ENCODE measurements at regions not wholly inside any gene's neighbourhood (a gene's known extent, or its start where the extent isn't known, plus 50 kb on each side); places are given as distances from the start of the nearest gene placed in this dataset.

DNA sequence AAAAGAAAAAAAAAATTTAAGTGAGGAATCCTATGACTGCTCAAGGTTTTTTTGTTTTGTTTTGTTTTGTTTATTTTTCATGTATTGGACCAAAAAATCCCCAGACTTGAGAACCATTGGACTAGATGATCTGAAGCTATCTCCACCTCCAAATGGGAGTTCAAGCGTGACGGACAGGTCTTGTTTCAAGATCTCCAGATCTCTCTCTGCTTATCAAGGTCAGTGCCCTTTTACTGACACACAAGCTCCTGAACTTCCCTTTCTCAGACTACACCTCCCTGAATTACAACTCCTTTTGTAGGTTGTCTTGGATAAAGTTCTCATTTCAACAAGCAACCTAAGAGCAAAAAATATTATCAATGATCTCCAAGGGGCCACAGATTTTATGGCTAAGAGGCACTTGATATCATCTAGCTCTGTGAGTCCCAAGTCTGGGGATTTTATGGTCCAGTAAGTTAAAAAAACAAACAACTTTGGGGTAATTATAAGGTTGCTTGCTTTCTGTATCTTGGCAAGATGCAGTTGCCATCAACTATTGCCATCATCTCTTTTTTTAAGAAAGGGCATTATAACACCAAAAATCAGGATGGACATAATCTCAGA lies 396.0 kb upstream of the ATP5MC3 start:
- ATAC-seq: no peak
- TF ChIP-seq ISL1 (CRISPR knock-in tag; IDR thresholded peaks at IDR 0.05): no peak
- TF ChIP-seq, protein P1, sequence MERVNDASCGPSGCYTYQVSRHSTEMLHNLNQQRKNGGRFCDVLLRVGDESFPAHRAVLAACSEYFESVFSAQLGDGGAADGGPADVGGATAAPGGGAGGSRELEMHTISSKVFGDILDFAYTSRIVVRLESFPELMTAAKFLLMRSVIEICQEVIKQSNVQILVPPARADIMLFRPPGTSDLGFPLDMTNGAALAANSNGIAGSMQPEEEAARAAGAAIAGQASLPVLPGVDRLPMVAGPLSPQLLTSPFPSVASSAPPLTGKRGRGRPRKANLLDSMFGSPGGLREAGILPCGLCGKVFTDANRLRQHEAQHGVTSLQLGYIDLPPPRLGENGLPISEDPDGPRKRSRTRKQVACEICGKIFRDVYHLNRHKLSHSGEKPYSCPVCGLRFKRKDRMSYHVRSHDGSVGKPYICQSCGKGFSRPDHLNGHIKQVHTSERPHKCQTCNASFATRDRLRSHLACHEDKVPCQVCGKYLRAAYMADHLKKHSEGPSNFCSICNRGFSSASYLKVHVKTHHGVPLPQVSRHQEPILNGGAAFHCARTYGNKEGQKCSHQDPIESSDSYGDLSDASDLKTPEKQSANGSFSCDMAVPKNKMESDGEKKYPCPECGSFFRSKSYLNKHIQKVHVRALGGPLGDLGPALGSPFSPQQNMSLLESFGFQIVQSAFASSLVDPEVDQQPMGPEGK (CRISPR knock-in tag; IDR thresholded peaks at IDR 0.05; ENCODE audit: borderline replicate concordance): no peak
- TF ChIP-seq GLIS3 (CRISPR knock-in tag; IDR thresholded peaks at IDR 0.05): no peak
- TF ChIP-seq RARB (CRISPR knock-in tag; IDR thresholded peaks at IDR 0.05): no peak
- TF ChIP-seq, protein P2, sequence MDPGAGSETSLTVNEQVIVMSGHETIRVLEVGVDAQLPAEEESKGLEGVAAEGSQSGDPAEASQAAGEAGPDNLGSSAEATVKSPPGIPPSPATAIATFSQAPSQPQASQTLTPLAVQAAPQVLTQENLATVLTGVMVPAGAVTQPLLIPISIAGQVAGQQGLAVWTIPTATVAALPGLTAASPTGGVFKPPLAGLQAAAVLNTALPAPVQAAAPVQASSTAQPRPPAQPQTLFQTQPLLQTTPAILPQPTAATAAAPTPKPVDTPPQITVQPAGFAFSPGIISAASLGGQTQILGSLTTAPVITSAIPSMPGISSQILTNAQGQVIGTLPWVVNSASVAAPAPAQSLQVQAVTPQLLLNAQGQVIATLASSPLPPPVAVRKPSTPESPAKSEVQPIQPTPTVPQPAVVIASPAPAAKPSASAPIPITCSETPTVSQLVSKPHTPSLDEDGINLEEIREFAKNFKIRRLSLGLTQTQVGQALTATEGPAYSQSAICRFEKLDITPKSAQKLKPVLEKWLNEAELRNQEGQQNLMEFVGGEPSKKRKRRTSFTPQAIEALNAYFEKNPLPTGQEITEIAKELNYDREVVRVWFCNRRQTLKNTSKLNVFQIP (CRISPR knock-in tag; IDR thresholded peaks at IDR 0.05; ENCODE audit: borderline replicate concordance, low read depth): no peak

DNA sequence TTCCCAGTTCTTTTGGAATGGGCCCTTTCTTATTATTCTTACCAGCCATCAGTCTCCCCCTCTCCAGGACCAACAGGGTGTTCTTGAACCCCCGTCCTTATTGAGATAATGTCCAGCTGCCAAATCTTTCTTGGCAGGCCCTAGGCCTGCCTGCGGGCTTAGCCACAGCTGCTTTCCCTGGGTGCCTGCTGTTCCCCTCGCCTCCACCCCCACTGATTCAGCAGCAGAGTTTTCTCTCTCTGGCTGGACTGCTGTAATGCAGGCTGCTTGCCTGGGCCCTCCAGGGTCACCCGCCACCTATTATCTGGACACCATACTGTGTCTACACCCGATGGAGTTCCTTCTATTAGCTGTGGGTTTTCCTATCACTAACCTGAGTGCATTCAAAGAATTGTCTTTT lies 395.4 kb upstream of the ATP5MC3 start:
- ATAC-seq: no peak
- TF ChIP-seq PPARA (CRISPR knock-in tag; IDR thresholded peaks at IDR 0.05; ENCODE audit: borderline replicate concordance) (no peak), RARB (CRISPR knock-in tag; IDR thresholded peaks at IDR 0.05) (no peak), GLIS3 (CRISPR knock-in tag; IDR thresholded peaks at IDR 0.05) (no peak), CSDC2 (CRISPR knock-in tag; IDR thresholded peaks at IDR 0.05) (no peak), ZNF8 (CRISPR knock-in tag; IDR thresholded peaks at IDR 0.05) (no peak)

DNA sequence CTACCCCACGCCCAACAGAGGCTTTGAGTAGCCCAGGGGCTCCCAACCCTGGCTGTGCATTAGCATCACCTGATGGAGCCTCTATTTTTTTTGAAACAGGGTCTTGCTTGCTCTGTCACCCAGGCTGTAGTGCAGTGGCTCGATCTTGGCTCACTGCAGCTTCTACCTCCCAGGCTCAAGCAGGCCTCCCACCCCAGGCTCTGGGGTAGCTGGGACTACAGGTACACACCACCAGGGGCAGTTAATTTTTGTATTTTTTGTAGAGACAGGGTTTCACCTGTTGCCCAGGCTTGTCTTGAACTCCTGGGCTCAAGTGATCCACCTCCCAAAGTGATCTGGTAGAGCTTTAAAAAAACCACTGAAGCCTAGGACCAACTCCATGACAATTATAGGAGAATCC lies 394.8 kb upstream of the ATP5MC3 start:
- no peak for ATAC-seq
- TF ChIP-seq PPARA (CRISPR knock-in tag; IDR thresholded peaks at IDR 0.05; ENCODE audit: borderline replicate concordance) (no peak), GLIS3 (CRISPR knock-in tag; IDR thresholded peaks at IDR 0.05) (no peak), ZFP30 (CRISPR knock-in tag; IDR thresholded peaks at IDR 0.05) (no peak), ZC3H10 (CRISPR knock-in tag; IDR thresholded peaks at IDR 0.05) (no peak), RARB (CRISPR knock-in tag; IDR thresholded peaks at IDR 0.05) (no peak), ZFP3 (CRISPR knock-in tag; IDR thresholded peaks at IDR 0.05) (no peak), ZNF8 (CRISPR knock-in tag; IDR thresholded peaks at IDR 0.05) (no peak), CSDC2 (CRISPR knock-in tag; IDR thresholded peaks at IDR 0.05) (no peak), ARNTL (CRISPR knock-in tag; IDR thresholded peaks at IDR 0.05; ENCODE audit: borderline replicate concordance, low read depth) (no peak), BACH2 (CRISPR knock-in tag; IDR thresholded peaks at IDR 0.05; ENCODE audit: borderline replicate concordance) (no peak), ZNF565 (CRISPR knock-in tag; conservative IDR thresholded peaks at IDR 0.05; ENCODE audit: low read depth) (no peak), ESRRG (CRISPR knock-in tag; IDR thresholded peaks at IDR 0.05) (no peak)
- TF ChIP-seq, protein P3, sequence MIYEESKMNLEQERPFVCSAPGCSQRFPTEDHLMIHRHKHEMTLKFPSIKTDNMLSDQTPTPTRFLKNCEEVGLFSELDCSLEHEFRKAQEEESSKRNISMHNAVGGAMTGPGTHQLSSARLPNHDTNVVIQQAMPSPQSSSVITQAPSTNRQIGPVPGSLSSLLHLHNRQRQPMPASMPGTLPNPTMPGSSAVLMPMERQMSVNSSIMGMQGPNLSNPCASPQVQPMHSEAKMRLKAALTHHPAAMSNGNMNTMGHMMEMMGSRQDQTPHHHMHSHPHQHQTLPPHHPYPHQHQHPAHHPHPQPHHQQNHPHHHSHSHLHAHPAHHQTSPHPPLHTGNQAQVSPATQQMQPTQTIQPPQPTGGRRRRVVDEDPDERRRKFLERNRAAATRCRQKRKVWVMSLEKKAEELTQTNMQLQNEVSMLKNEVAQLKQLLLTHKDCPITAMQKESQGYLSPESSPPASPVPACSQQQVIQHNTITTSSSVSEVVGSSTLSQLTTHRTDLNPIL (CRISPR knock-in tag; IDR thresholded peaks at IDR 0.05; ENCODE audit: low read depth): no peak
- TF ChIP-seq, protein P2 (CRISPR knock-in tag; IDR thresholded peaks at IDR 0.05; ENCODE audit: borderline replicate concordance, low read depth): no peak
- TF ChIP-seq, protein P4, sequence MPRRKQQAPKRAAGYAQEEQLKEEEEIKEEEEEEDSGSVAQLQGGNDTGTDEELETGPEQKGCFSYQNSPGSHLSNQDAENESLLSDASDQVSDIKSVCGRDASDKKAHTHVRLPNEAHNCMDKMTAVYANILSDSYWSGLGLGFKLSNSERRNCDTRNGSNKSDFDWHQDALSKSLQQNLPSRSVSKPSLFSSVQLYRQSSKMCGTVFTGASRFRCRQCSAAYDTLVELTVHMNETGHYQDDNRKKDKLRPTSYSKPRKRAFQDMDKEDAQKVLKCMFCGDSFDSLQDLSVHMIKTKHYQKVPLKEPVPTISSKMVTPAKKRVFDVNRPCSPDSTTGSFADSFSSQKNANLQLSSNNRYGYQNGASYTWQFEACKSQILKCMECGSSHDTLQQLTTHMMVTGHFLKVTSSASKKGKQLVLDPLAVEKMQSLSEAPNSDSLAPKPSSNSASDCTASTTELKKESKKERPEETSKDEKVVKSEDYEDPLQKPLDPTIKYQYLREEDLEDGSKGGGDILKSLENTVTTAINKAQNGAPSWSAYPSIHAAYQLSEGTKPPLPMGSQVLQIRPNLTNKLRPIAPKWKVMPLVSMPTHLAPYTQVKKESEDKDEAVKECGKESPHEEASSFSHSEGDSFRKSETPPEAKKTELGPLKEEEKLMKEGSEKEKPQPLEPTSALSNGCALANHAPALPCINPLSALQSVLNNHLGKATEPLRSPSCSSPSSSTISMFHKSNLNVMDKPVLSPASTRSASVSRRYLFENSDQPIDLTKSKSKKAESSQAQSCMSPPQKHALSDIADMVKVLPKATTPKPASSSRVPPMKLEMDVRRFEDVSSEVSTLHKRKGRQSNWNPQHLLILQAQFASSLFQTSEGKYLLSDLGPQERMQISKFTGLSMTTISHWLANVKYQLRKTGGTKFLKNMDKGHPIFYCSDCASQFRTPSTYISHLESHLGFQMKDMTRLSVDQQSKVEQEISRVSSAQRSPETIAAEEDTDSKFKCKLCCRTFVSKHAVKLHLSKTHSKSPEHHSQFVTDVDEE (CRISPR knock-in tag; IDR thresholded peaks at IDR 0.05): no peak
